HG03175 (cell line): ENCODE measurements at regions not wholly inside any gene's neighbourhood (a gene's known extent, or its start where the extent isn't known, plus 50 kb on each side); places are given as distances from the start of the nearest gene placed in this dataset.

Experiments used
- ATAC-seq: cut with Tn5 transposase; IDR thresholded peaks from one replicate; pipeline ENCODE4 v1.9.1; 2021; ENCODE audit warnings: mild to moderate bottlenecking, moderate library complexity; ENCODE audit not compliant: unreplicated experiment

DNA sequence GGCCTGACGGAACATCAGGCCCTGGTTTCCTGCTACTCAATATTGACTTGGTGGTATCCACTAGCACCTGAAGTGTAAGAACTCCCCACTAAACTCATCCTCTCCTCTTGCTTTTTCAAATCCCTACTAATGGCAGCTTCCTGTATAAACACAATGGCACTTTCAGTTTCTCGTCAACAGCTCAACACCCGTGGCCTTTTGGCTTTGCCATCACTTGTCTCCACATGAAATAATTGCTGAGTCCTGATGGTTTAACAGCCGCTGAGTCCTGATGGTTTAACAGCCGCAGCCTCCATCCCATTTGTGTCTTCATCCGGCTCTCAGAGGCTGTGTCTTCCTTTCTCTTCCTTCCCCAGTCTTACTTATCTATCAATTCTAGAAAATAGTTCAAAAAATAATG, 261.4 kb upstream of the PITRM1 start:
- no peak for ATAC-seq

DNA sequence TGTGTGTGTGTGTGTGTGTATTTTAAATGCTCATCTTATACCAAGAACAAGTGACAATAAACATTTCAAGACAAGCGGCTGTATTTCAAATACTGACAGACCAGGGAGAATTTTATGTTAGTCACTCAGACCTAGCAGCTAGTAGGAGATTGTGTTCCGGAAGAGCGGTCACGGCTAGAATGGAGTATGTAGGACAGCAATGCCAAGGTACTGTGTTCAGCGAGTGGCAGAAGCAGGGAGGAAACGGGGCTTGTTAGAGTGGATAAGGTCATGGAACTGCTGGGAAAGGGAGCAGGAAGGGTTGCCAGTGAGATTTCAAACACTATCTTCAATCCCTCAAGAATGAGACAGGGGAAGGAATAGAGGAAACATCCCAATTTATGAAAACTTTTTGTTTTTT, 260.5 kb upstream of the PITRM1 start:
- no peak for ATAC-seq

DNA sequence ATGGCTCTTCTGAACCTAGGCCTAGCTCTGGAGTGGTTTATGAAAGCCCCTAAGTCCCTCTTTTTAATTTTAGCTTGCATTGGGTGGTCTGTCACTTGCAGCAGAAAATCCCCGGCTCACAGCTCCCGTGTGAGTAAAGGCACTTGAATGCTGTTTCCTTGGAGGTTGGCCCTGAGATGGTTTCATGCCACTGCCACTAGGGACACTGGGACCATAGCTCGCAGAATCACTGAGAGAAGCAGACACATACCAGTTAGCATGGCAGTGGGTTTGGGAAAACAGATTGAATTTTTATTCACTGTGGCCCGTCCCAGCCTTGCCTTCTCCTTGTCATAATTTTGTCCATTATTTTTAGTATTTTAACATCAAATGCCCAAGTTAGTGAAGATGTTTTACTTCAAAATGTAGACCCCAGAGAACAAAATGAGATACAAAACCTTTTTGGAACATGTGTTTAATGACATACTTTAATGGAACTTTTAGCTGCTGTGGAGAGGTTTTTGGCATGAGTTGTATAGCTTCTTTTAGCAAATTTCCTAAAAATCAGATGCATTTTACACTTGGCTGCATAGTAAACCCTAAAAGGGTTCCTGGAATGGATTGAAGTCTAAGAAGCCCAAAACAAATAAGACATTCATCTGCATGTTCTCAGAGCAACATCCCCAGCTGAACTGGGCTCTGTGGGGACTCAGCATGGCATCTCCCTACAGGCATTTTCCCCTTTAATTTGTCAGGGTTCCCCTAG, 259.7 kb upstream of the PITRM1 start:
- no peak for ATAC-seq

DNA sequence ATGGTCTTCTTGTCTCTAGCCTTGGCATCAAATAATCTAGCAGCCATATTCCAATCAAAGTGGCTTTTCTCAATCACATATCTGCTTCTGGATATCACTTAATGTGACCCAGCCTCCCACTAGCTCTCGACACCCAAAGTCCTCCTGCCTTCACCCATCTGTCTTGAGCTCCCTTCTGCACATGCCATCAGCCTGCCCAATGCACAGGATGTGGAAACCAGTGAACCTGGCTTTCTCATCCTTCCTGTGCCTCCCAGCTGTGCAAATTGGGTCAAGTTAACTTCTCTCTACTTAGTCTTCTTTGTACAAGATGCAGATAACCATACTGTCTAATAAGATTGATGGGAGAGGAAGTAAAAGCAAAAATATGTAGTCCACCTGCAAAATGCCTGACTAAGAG, 257.9 kb upstream of the PITRM1 start:
- no peak for ATAC-seq

DNA sequence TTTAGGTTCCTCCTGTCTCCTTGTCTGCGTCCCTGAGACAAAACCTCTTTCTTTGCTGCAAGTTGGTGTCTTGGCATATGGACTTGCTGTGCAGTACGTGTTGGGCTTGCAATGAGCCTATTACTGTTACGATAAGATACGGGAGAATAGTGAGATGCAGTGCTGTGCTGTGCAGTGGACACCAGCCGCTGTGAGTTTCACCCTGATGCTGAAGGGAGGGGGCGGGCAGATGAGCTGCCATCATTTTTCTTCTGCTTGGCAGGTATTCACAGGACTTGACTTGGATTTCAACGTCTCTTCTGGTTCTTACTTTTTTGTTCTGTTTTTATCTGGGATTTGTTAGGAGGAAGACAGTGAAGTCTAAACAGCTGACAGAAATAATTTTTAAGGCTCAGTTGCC, 257.1 kb upstream of the PITRM1 start:
- ATAC-seq = no peak

DNA sequence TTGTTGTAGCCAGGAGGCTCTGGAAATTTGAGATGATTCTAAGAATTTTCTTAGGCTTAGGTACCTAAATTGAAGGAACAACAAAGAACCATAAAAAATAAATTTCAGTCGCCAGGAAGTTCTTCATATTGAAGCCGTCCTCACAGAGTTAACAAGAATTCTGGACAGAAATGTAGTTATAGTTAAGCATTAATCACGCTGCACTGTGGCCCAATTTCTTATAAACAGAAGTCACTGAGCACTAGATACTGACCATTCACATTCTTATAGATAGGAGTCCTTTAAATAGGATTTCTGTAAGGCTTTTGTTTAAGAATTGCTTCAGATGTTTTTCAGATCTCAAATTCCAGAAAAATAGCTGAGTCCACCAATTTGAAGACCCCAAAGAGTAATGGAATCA, 256.2 kb upstream of the PITRM1 start:
- ATAC-seq = no peak

DNA sequence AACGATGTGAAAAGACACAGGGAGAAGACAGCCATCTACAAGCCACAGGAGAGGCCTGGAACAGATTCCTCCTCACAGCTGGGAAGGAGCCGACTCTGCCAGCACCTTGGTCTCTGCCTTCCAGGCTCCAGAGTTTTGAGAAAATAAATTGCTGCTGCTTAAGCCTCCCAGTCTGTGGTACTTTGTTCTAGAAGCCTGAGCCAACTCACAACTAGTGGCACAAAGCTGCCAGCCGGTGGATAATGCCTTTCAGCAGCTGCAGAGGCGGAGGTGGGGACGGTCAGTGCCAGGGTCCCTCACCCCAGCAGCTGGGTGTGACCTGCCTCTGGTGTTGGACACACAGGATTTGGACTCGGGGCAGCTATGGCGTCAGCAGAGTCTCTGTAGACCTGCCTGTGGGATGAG, 255.4 kb upstream of the PITRM1 start:
- no peak for ATAC-seq

DNA sequence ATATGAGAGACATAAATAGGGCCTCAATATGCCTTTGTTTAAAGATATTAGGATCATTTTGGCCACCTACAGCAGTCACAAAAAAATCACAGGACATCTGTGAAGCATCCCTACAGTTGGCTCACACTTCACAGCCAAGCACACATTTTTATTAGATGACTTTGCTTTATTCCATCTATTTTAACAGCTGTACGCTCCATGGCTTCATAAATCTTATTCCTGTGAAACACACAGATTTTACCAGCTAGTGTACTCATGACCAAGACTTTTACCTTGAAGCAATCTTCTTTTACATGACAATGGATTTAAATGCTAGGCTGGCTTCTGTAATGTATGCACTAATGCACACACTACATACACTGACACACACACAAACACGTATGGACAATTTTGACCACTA, 254.8 kb upstream of the PITRM1 start:
- ATAC-seq = no peak

DNA sequence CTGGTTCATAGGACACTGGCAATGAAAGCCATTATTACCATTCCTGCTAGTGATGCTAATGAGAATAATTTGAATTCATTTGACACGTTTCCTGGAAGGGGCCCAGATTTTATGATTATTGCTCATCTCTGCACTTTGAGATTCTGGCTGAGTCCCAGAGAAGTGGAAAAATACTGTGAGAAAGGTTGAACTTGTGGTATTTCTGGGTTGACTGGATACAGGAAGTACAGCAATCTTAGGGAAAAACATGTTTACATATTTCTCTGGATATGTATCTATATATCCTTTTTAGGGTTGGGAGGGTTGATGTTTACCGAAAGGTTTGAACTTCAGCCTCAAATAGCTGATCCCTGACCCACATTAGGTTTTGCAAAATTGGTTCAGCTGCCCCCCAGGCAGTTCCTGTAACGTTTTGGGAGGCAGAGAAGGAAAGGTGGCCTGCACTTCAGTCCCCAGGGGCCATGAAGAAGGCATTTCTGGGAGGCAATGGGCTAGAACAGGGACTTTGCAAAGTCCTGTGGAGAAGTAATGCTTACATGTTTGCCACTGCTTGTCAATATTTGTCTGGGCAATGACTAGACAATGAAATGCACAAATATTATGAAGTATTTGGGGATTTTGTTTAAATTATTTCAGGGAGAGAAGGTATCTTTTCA, 253.7 kb upstream of the PITRM1 start:
- ATAC-seq = no peak

DNA sequence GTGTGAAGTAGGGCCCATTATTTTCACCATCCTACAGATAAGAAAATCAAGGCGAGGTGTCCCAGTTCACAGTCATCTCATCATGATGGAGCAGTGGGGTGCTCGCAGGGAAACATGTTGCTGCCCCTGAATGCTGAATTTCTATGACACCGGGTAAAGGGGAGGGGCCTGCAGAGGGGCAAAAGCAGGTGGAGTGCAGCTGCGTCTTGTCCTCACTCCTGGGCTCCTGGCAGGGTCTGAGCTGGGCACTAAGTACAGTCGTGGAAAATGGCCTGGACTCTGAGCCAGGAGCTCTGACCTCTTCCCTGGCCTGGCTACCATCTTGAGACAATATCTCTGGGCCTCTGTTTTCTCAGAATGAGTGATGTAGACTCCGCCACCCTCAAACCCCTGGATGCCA, 253.1 kb upstream of the PITRM1 start:
- ATAC-seq = no peak

DNA sequence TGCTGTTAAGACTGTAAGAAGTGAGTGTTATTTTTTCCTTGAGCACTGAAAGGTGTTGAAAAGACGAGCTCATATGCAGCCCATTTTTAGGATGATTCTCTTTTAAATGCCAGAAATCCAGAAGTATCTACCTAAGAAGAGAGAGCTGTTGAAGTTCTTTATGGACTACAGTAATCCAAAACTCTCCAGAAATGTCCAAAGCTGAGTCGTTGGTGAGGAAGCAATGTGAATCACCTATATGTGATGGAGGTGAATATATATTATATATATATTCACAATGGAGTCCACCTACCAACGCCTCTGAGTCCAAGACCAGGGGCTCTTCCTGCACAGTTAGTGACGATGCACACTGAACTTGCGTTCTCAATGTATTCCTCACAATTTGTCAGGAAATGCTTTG, 252.7 kb upstream of the PITRM1 start:
- ATAC-seq = no peak

DNA sequence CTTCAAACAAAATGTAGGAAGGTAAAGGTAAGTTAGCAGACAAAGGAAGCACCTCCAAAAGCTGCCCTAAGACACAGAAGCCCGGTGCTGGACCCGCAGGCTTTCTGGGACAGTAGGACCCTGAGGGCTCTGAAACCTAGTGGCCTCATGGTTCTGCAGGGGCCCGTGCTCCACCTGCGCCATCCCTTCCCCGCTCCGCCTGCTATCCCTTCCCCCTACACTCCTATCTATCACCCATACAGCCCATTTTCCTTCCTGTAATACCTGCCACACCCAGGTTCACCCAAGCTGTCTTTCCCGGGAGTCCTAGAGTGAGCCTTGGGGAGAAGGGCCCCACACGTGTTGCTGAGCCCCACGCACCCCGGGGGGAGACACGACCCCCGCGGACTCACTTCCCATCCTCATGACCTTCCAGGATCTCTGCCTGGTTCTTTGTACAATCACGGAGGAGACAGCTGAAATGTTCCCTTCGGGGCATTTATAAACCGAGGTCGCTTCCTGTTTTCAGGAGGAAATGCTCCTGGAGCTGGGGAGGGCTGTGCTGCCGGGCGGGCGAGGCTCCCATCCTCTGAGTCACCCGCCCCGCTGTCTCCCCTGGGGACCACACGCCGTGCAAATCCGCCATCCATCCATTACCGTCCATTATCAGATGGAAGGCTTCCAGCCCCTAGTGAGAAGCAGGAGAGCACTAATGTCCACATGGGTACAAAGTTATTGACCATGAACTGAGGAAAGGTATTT, 251.7 kb upstream of the PITRM1 start:
- ATAC-seq = no peak

DNA sequence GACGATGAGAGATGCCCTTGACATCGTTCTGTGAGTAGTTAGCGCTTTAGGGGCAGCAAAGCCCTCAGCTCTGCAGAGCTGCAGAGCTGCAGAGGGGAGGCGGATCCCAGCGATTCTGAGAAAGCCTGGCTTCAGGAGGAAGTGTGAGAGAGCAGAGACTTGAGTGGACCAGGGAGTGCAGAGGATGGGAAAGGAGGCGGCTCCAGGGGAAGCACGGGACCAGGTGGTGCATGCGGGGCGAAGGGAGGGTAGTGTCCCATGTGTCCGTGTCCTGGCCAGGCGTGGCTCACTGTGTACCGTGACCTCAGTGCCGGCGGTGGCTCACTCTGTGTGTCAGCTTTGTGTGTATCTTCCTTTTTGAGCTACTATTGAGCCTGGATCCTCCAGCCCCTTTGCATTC, 250.8 kb upstream of the PITRM1 start:
- ATAC-seq = no peak

DNA sequence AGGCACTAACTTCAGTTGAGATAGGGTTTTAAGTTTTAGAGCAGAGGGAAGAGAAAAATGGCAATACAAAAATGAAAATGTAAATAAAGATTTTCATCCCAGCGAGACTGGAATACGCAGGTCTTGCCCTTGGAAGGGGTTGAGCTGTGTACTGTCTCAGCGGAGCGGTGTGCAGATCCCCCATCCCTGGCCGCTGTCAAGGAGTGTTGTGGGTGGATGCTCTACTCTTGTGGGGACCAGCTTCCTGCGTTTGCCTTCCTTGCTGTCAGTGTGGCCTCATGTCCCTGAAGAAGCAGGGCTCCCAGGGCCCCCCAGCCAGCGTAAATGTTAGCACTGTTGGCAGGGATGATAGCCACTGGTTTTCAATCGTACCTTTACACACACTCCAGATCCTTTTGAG, 249.7 kb upstream of the PITRM1 start:
- no peak for ATAC-seq

DNA sequence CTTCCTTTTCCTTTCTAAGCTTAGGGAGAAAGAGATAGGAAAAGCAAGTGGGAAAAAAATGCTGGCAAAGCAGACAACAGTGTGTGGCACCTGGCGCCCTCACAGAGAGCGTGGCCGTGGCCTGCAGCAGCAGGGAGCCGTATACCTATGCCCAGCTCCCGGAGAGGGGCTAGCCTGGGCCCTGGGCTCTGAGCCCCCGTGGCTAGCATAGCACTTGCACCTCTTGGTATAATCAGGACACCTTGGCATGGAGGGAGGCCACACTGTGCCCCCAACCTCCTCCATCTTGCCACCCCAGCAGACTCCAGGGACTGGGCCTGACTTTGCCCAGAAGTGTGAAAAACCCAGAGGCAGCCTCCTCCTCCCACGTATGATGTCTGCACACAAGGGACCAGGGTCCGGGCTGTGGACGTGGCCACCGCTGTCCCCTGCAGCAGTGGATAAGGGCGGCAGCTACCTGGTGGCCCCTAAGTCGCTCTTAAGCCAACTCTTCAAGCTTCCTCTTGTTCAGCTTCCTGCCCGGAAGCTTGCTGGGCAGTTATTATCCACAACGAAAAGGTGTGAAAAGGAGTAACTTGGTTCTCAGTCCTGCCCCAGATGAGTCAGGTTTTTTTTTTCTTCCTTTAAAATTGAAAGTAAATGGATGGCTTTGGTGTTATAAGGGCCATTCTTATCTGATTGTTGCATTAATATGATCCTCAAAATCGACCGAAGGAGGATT, 249.1 kb upstream of the PITRM1 start:
- no peak for ATAC-seq

DNA sequence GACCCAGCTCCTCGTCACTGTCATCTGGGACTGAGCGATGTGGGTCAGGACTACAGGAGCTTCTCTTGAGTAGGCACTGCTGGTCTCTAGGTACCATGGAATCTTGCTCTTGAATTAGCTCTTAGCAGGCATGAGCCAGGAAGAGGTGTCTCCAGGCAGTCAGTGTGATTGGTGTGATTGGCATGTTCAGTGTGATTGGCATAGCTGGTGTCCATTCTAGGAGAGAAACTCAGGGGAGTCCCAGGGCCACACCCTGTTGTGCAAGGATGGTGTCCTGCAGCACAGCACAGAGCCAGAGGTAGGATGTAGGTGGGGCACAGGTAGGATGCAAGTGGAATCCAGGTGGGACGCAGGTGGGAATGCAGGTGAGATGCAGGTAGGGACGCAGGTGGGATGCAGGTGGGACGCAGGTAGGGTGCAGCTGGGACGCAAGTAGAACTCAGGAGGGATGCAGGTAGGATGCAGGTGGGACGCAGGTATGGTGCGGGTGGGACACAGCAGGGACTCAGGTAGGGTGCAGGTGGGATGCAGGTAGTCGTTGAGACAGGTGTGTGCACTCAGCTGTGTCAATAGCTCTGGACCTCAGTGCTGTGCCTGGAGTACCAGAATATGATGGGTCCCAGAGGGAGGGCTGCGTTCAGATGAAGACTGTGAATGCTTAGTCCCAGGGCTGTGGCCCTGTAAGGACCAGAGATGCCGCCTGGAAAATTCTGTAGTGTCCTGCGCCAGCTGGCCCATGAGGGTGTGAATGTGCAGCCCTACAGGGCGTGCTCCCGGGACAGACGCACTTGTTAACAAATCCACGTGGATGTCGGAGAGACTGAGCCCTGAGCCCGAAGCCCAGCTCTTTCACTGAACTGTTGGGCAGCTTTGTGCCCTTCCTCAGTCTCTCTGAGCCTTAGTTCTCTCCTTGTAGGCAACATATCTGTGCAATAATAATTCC, 248.2 kb upstream of the PITRM1 start:
- ATAC-seq = no peak

DNA sequence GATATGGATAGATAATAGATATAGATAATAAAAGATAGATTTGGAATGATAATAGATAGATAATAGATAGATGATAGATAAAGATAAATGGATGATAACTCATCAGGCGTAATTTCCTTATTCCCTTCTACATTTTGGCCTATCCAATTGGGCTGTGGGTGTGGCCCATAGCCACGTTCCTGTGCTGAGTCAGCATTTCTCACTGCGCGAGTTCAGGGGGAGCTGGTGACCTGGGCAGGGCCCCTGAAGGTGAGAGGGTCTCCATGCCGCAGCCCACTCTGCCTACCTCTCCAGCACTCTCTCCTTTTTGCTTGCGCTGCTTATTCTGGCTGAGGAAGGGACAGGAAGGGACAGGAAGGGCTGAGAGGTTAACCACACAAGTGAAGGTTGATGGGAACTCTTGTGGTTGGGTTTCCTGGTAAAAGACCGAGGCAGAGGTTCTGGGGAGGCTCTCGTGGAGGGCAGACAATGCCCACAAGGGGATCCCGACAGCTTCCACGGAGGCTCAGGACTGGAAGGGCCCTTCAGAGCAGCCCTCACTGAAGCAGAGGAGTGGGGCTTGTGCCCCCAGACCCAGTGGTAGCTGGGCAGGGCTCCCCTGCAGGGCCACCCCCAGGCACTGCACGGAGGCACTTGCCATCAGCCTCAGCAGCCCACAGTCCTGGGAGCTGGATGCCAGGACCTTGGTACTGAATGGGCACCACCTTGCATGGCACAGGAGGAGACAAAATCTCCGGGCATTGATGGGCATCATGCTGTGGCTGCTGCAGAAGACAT, 247.3 kb upstream of the PITRM1 start:
- ATAC-seq = no peak

DNA sequence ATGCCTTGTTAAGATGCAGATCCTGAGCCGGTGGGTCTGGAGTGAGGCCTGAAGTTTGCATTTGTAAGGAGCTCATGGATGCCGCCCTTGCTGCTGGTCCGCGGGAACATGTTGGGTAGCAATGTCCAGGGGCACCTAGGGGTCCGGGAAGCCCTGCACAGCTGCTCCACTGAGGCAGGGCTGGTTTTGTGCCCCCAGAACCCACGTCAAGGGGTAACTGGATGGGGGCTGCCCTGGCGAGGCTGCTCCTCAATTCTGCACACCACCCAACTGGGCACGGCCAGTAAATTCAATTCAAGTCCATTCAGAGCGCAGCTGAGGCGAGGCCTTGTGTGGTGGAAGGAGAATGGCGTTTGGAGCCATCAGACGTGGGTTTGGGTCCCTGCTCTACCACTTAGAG, 246.3 kb upstream of the PITRM1 start:
- no peak for ATAC-seq

DNA sequence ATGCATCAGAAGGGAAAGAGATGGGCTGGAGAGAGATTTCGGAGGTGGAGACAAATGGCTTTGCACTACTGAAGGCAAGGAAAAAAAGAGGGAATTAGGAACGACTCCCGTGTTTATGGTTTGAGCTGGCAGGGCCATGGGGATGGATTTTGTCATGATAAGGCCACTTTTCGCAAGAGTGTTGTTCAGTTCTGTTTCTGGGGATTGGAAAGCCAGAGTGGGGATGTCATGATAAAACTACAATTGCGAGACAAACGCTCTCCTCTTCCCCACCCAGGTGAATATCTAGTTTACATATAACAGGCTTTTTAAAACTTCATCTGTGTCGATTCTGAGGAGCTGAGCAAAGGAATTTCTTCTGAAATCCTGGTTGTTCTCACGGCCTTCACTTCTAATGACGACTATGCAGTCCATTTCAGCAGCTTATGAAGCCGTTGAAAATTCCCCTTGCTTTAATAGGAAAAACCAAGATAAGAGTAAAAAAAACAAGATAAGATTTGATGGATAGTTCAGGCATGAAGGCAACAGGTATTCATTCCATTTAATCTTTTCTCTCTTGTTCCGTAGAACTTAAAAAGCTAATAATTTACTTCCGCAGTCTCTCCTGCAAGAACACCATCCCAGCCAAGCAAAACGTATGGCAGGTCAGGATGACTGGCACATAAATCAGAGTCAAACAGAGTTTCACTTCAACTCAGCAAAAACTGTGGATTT, 245.6 kb upstream of the PITRM1 start:
- ATAC-seq = no peak
